AG04449 (cell line): ENCODE measurements at regions not wholly inside any gene's neighbourhood (a gene's known extent, or its start where the extent isn't known, plus 50 kb on each side); places are given as distances from the start of the nearest gene placed in this dataset.

Source experiments
- CTCF ChIA-PET: fragments of 350-600 bp; formaldehyde crosslinking; extraction: SDS; loops from one replicate; lab custom pipeline; 2021; ENCODE audit warnings: antibody characterized with exemption; lab: Yijun Ruan, JAX
- POLR2A ChIA-PET: fragments of 400-600, 350-600 bp; formaldehyde crosslinking; extraction: SDS; loops from one replicate; lab custom pipeline; 2020; ENCODE audit warnings: antibody characterized with exemption, inconsistent platforms; lab: Yijun Ruan, JAX
- DNase-seq: peaks from one replicate; pipeline ENCODE4 v3.0.0-alpha.2; 2010; ENCODE audit warnings: low read depth, low spot score
- H3K4me3 ChIP-seq: 2 replicates; pipeline ENCODE4 v1.5.1; 2011; ENCODE audit warnings: low read depth, mild to moderate bottlenecking, control low read depth, low read length
- TF ChIP-seq, protein P1 (sequence below): IDR thresholded peaks from one replicate; pipeline ENCODE4 v1.5.1; 2011; ENCODE audit warnings: mild to moderate bottlenecking, moderate library complexity, low read length, control low read depth, inconsistent platforms; ENCODE audit not compliant: insufficient read depth; ENCODE audit errors: missing control alignments

DNA sequence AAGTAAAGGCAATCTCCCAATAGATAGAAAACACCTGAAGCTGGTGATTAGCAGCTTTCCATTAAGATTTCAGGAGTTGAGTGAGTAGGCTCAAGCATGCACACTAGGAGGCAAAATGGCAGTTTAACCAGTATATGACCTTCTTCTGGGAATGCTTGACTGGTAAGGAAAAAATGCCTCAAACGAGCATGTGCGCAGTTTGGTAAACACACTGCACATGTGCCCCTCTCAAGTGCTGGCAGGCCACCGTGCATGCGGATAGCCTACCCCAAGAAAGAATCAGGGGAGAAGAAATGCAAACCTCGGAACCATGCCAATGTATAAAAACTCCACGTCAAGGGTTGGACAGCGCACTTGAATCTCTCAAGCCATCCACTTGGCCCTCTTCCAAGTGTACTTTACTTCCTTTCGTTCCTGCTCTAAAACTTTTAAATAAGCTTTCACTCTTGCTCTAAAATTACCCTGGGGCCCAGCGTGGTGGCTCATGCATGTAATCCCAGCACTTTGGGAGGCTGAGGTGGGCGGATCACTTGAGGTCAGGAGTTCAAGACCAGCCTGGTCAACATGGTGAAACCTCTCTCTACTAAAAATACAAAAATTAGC is 98.8 kb upstream of the CDK1 start:
- TF ChIP-seq, protein P1, sequence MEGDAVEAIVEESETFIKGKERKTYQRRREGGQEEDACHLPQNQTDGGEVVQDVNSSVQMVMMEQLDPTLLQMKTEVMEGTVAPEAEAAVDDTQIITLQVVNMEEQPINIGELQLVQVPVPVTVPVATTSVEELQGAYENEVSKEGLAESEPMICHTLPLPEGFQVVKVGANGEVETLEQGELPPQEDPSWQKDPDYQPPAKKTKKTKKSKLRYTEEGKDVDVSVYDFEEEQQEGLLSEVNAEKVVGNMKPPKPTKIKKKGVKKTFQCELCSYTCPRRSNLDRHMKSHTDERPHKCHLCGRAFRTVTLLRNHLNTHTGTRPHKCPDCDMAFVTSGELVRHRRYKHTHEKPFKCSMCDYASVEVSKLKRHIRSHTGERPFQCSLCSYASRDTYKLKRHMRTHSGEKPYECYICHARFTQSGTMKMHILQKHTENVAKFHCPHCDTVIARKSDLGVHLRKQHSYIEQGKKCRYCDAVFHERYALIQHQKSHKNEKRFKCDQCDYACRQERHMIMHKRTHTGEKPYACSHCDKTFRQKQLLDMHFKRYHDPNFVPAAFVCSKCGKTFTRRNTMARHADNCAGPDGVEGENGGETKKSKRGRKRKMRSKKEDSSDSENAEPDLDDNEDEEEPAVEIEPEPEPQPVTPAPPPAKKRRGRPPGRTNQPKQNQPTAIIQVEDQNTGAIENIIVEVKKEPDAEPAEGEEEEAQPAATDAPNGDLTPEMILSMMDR: no peak
- no peak overlapping the region for H3K4me3 ChIP-seq
- POLR2A ChIA-PET: no interaction called here
- CTCF ChIA-PET: no interaction called here
- no peak for DNase-seq

DNA sequence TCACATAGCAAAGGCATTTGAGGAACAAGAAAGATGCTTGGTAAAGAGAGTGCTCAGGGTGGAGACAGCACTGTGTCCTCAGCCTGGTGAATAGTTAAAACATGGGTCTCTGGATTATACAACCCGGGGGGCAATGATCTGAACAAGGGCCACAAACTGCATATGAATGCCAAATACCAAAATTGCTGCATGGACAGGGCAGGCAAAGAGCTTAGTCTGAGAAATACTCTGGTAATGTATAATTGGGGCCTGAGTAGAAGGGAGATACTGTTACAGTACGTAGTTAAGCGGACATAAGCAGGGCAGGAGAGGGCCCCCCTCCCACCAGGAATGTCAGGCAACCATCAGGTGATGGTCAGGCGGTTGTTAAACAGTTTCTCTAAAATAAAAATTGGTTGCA is 99.3 kb upstream of the CDK1 start:
- no peak overlapping the region for H3K4me3 ChIP-seq
- CTCF ChIA-PET: no interaction called here
- POLR2A ChIA-PET: no interaction called here
- no peak for DNase-seq
- TF ChIP-seq, protein P1: no peak

DNA sequence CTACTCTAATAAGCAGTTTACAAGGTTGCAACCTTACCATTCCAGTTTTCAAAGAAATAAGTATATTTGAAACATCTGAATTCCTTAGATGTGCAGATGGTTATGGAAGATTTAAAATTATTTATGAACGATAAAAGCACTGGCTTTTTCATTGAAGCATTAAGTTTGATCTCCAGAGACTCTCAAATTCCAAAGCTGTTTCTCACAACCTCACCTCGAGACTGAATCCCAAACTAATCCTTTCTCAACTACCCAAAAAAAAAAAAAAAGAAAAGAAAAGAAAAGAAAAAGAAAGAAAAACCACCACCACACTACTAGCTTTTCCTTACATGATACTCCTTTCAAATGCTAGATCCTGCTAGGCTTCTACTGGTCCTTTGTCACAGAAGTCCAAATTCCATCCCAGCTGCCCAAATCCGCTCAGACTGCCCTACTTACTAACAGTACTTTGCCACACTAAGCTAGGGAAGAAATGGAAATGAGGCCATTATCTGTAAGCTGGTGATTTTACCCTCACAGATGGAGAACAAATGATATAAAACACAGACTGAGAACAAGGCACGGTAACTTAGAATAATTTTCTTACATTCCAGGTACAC is 100.6 kb upstream of the CDK1 start:
- no peak for DNase-seq
- H3K4me3 ChIP-seq: no peak overlapping the region
- TF ChIP-seq, protein P1: no peak
- ChIA-PET CTCF (no interaction called here), POLR2A (no interaction called here)

DNA sequence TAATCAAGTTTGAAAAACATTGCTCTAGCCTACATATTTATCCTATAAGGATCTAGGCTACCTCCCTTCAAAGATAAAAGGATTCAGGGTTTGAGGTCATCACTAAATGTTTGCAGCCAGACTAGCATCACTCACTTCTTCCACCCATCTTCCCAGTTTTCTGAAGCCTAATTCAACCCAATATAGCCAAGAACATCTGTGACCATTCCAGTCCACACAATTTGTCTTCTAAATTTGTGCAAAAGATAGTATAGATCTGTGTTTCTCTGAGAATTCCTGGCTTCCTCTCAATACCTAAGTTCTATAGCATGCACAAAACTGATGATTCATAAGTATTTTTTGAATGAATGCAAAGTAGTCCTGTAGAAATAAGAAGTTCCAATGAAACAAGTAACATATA is 103.0 kb upstream of the CDK1 start:
- CTCF ChIA-PET: no interaction called here
- TF ChIP-seq, protein P1: no peak

DNA sequence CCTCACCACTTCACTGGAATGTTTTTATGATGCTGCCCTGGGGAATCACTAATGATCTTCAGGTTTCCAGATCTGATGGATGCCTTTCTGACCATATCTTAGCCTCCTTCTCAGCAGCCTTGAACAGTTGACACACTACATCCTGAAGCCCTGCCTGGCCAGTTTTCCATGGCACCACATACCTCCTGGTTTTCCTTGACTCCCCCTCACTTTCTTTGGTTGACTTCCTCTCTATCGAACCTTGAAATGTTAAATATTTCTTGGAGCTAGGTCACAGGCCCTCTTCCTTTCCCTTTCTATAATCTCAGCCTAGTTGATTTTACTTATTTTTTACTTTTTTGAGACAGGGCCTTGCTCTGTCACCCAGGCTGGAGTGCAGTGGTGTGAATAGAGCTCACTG is 108.8 kb upstream of the CDK1 start:
- H3K4me3 ChIP-seq: no peak overlapping the region
- CTCF ChIA-PET: no interaction called here
- no peak for DNase-seq
- POLR2A ChIA-PET: no interaction called here
- TF ChIP-seq, protein P1: no peak

More for the DNA sequence above, 103.0 kb upstream of the CDK1 start:
- no peak for DNase-seq
- POLR2A ChIA-PET: no interaction called here
- H3K4me3 ChIP-seq: no peak overlapping the region

DNA sequence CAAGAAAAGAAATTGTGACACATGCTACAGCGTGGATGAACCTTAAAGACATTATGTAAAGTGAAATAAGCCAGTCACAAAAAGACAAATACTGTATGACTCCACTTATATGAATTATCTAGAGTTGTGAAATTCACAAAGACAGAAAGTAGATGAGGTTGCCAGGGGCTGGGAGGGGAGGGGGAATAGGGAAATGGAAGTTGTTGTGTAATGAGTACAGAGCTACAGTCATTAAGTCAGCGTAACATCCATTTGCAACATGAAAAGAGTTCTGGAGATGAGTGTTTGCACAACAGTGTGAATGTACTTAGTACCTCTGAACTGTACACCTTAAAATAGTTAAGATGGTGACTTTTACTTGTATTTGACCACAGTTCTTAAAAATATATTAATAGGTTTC is 112.1 kb upstream of the CDK1 start:
- POLR2A ChIA-PET: no interaction called here
- CTCF ChIA-PET: no interaction called here
- DNase-seq: no peak
- TF ChIP-seq, protein P1: no peak
- no peak overlapping the region for H3K4me3 ChIP-seq
